ENCODE measurements at regions not wholly inside any gene's neighbourhood (a gene's known extent, or its start where the extent isn't known, plus 50 kb on each side); places are given as distances from the start of the nearest gene placed in this dataset.

DNA sequence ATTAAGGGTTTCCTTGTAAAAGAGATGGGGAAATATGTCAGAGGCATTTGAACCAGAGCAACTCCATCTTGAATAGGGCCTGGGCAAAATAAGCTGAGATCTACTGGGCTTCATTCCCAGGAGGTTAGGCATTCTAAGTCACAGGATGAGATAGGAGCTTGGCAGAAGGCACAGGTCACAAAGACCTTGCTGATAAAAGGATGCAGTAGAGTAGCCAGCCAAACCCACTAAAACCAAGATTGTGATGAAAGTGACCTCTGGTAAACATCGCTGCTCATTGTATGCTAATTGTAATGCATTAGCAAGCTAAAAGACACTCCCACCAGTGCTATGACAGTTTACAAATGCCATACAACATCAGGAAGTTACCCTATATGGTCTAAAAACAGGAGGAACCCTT is 1390.3 kb downstream of the RAPGEF2 start:
- TF ChIP-seq CTCF (IDR thresholded peaks at IDR 0.05) (no peak), POLR2AphosphoS5 (IDR thresholded peaks at IDR 0.05) (no peak), POLR2A (IDR thresholded peaks at IDR 0.05) (no peak)
